Retinal pigment epithelial cell (primary cell): ENCODE measurements at regions not wholly inside any gene's neighbourhood (a gene's known extent, or its start where the extent isn't known, plus 50 kb on each side); places are given as distances from the start of the nearest gene placed in this dataset.

Source experiments
- DNase-seq: peaks from one replicate; pipeline ENCODE4 v3.0.0-alpha.2; 2010; ENCODE audit warnings: low read depth
- H3K4me3 ChIP-seq: 2 replicates; pipeline ENCODE4 v1.5.1; 2011; ENCODE audit warnings: mild to moderate bottlenecking, low read length, control low read depth, moderate library complexity
- CTCF ChIP-seq: conservative IDR thresholded peaks from 2 replicates; pipeline ENCODE4 v1.5.1; 2011; ENCODE audit warnings: low read depth, low read length, control low read depth, inconsistent platforms

GRCh38 chr9:34907044-34907443 lies 51.0 kb upstream of the PHF24 start:
- H3K4me3 ChIP-seq: no peak overlapping the region
- DNase-seq: no peak
- TF ChIP-seq CTCF: no peak

- peak; percentile 12 for DNase-seq
- peak; percentile 91 for TF ChIP-seq CTCF
- H3K4me3 ChIP-seq: no peak overlapping the region
Observed at GRCh38 chr9:34899535-34900158, 58.4 kb upstream of the PHF24 start.

- TF ChIP-seq CTCF: no peak
Observed at GRCh38 chr9:34898846-34899245, 59.2 kb upstream of the PHF24 start.

GRCh38 chr9:34896112-34896511 lies 62.0 kb upstream of the PHF24 start:
- H3K4me3 ChIP-seq: no peak overlapping the region
- no peak for DNase-seq
- no peak for TF ChIP-seq CTCF

More at GRCh38 chr9:34898846-34899245, 59.2 kb upstream of the PHF24 start:
- DNase-seq: no peak
- H3K4me3 ChIP-seq: no peak overlapping the region

GRCh38 chr9:34892886-34893285 lies 65.2 kb upstream of the PHF24 start:
- DNase-seq: no peak

GRCh38 chr9:34891386-34891785 lies 66.7 kb upstream of the PHF24 start:
- no peak for TF ChIP-seq CTCF
- DNase-seq: no peak
- H3K4me3 ChIP-seq: no peak overlapping the region

More at GRCh38 chr9:34892886-34893285, 65.2 kb upstream of the PHF24 start:
- H3K4me3 ChIP-seq: no peak overlapping the region
- TF ChIP-seq CTCF: no peak

GRCh38 chr9:34887841-34888240 lies 70.2 kb upstream of the PHF24 start:
- no peak overlapping the region for H3K4me3 ChIP-seq
- DNase-seq: no peak
- no peak for TF ChIP-seq CTCF
